Activated T-cell treated with anti-CD3 and anti-CD28 coated beads for 24 hours (primary cell): ENCODE measurements at regions not wholly inside any gene's neighbourhood (a gene's known extent, or its start where the extent isn't known, plus 50 kb on each side); places are given as distances from the start of the nearest gene placed in this dataset.
"Not testable (repeated sequence)": the region's sequence is repeated elsewhere in the genome, so short reads cannot be mapped to it uniquely, and the experiment has no call there.

ENCODE experiments used
- DNase-seq: peaks from one replicate; pipeline ENCODE4 v3.0.0-alpha.2; 2020; ENCODE audit warnings: low read depth

- not testable (repeated sequence) for DNase-seq
Measured at GRCh38 chr2:145745387-145745721, 1225.4 kb upstream of the ZEB2 start.

DNA sequence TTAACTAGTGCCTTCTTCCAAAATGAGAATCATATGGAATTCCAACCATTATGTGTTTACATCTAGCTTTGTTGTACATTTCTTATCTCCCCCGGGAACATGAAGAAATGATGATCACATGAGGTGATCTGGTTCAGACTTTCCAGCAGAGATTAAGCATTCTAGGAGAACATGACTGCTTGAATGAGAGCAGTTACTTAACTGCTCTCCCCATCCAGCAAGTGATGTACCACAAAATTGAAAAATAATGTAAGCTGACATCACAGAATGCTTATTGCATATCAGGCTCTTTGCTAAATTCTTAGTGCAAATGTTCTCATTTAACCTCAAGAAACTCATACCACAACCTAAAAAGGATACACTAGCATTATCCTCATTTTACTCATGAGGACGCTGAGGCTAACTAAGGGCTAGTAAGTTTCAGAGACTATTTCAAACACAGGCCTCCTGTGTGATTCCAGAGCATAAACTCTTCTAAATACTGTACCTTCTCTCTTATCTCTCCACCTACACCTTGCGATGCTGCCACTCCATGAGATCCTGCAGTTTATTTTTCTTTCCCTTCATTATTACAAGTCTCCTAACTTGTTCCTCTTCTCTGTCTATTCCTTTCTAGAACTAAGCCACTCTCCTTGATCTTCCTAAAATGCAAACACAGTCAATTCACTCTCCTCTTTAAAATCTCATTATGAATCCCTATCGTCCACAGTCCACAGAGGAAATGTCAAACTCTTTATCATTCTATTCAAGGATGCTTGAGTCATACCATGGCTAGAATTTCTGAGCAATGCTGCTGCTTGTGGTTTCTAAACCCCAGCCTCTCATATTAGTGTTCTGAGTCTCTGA lies 1224.8 kb upstream of the ZEB2 start:
- DNase-seq, result no peak

GRCh38 chr2:145743011-145743410 lies 1223.1 kb upstream of the ZEB2 start:
- DNase-seq, result no peak

- no peak for DNase-seq
Measured at GRCh38 chr2:145741636-145742035, 1221.7 kb upstream of the ZEB2 start.

DNA sequence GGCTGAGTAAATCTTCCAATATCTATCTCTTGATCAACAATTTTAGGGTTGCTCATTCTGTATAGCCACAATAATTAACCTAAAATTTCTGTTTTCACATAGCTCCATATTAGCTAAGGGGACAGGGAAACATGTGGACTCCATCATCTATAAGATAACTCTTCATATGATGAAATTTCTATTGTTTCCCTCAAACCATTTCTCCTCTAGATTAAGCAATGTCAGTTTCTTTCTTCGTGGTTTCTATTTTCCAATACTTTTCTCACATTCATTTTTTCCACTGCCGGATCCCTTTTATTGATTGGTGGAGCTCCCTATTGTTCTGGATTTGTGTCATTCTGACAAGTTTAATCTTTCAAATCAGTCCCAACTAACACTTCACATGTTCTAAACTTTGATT lies 1221.3 kb upstream of the ZEB2 start:
- no peak for DNase-seq

- DNase-seq, result no peak
Measured at GRCh38 chr2:145740302-145740701, 1220.4 kb upstream of the ZEB2 start.

- DNase-seq, result no peak
Measured at GRCh38 chr2:145739681-145740080, 1219.8 kb upstream of the ZEB2 start.

DNA sequence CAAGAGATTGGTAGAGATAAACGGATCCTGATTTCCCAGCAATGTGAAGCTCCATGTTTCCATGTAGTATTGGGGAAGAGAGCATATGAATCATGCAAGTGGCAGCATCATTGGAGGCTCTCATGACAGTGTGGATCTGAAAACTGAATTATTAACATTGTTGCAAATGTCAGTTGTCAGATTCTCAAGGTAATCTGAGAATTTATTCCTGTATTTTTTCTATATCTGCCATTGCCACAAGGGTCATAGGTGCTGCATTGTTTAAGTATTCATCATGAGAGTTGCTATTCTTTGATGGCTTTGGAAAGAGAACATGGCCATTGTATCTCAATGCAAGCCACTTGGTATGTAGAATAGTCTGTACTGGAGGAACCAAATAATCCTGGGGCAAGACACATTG lies 1217.0 kb upstream of the ZEB2 start:
- no peak for DNase-seq

DNA sequence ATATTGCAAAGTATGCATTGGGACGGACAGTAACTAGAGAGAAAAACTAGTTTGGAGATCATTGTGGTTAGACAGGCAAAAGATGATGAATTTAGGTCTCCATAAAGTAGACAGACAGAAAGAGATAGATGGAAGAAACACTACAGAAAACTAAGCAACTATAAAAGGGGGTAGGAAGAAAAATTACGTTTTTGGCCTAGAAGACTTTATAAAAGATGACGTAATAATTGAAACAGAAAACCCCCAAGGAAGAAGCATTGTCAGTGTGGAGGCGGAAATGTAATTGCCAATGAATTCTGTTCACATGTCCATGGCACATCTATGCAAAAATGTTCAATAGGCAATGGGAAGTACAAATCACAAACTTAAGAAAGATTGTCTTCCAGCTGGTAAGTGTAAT lies 1211.5 kb upstream of the ZEB2 start:
- no peak for DNase-seq

GRCh38 chr2:145729993-145730770 lies 1210.3 kb upstream of the ZEB2 start:
- DNase-seq, result no peak

DNA sequence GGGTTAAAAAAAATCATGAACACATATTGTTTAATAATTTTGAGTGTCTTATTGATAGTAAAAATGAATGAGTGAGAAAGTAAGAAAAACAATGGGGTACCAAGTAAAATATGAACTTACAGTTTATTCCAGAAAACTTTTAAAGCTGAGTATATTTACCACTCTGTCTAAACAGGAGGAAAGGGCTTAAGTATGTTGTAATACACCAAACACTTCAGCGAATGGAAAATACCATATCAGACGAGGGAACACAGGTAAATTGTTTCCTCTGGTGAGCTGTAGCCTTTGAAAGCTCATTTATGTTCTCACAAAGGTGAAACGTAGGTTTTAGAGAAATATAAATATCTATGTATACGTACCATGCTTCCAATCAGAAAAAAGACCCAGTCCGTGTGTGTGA lies 1209.6 kb upstream of the ZEB2 start:
- DNase-seq, result no peak

DNA sequence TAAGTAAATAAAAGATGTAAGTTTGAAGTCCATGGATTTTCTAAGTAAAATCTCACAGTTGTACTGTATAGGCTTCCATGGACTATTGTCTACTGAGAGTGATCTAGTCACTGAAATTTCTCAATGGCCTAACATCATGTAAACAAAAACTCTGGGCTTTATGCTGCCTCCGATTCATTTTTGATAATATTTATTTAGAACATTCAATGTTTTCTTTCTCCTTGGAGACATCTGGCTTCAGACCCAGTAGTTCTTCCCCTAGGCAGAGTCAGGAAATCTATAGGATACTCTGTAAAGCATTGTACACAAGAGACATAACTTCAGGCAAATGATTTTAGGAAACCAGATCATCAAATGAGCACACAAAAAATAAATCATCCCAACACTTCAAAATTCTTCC lies 1208.6 kb upstream of the ZEB2 start:
- no peak for DNase-seq

DNA sequence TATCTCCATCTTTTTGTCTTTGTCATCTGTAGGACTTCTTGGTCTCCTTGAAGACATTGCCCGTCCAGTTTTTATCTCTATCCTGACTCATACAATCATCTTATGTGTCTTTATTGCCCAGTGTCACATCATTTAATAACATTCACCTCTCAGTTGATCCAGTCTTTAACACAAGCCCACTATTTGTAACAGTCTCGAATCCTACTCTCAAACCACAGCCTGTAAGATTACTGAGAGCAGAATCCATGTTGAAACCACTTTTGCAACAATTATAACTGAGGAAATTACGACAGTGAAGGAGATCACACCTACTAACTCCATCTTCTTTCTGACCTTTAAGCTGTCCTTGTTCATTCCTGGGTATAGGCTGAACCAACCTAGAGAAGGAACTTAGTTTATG lies 1206.0 kb upstream of the ZEB2 start:
- DNase-seq, result no peak

DNA sequence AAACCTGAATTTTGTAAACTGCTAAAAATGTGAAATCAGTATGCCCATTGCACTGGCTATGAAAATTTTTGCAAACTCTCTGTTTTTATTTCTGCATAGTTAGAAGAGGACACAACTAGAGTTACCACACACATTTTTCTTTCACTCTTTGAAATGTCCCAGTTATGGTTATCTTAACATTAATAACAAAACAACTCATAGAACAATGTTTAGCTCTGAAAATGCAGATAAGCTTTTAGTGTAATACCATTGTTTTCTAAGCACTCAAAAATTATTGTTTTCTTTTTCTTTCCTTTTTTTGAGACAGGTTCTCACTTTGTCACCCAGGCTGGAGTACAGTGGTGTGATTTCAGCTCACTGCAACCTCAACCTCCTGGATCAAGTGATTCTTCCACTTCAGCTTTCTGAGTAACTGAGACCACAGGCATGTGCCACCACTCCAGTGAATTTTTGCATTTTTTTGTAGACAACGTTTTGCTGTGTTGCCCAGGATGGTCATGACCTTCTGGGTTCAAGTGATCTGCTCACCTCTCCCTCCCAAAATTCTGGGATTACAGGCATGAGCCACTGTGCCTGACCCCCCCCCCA lies 1204.5 kb upstream of the ZEB2 start:
- no peak for DNase-seq

DNA sequence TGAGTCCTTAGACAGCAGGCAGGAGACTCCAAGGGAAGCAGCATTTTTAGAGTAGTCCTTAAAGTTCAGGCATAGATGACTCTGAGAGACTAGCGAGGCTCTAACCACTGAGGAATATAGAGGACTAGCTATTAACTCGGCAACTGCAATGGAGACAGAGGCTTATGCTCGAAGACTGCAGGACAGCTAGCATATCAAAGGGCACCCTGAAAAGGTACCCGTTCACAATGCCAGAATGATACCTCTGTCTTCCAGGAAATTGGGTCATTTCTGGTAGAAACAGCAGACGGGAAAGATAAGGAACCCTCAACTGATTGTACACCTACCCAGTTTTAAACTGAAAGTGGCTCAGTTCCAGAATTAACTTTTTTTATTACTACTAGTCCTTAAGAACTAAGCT lies 1204.0 kb upstream of the ZEB2 start:
- DNase-seq, result no peak

DNA sequence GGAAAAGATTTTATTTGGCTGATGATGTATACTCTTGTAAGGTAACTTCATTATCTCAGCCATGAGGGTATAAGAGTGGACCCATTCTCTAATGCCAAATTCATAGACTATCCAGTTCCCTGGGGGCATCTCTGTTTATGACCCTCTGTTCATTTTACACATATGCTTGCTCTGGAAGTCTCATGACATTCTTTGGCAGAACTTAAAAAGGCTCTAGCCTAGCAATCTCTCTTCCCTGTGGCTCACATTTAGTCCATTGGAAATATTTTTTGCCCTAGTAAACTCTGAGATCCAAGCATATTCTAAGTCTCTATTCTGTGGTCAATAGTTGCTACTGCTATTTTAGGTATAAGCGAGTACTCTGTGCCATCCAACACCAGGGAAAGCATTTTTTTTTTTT lies 1201.8 kb upstream of the ZEB2 start:
- DNase-seq, result no peak

- DNase-seq, result no peak
Measured at GRCh38 chr2:145715601-145716000, 1195.7 kb upstream of the ZEB2 start.

DNA sequence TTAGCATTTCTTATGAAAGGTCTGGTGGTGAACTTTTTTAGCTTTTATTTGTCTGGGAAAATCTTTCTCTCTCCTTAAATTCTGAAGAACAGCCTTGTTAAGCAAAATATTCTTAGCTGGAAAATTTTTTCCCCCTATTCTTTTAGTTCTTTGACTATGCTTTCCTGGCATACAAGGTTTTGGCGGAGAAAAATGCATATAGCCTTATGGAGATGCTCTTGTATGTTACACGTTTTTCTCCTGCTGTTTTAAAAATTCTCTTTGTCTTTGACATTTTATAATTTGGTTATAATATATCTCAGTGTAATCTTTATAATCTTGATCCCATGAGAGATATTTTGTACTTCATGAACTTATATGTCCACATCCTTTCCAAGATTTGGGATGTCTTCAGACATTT lies 1190.4 kb upstream of the ZEB2 start:
- DNase-seq, result no peak

DNA sequence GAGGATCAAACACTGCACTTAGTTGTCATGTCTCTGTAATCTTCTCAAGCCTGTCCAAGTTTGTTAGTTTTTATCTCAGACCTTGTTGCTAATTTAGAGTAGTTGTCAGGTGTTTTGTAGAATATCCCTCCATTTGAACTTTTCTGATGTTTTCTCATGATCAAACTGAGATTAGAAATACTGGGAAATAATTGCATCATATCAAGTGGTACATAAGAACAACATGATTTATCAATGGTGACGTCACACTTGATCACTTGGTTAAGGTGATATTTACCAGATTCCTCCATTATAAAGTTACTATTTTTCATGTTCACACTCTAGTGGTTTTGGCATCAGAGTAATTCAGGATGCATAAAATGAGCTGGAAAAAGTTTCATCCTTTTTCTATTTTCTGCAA lies 1182.4 kb upstream of the ZEB2 start:
- no peak for DNase-seq

DNA sequence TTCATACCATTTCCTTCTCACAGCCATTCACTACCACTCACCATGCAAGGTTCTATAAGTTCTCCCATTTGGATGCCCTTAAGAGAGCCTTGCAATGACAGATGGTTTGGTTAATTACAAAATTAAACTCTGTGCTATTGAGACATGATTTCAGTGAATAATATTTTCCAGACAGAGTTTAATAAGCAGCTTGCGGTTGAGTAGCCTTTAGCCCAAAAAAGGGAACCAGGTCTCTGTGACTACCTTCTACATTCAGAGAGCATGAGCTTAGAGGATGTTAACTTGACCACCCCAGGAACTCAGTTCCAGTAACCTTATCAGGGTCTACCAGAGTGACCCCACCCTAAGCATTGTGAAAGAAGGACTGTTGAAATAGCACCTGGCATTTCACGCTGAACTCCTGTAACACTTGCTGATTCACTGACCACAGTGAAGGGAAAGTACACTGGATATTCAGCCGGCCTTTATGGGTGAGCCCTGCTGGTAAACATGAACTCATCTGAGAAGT lies 1173.1 kb upstream of the ZEB2 start:
- DNase-seq, result no peak

- no peak for DNase-seq
Measured at GRCh38 chr2:145691659-145692058, 1171.7 kb upstream of the ZEB2 start.

DNA sequence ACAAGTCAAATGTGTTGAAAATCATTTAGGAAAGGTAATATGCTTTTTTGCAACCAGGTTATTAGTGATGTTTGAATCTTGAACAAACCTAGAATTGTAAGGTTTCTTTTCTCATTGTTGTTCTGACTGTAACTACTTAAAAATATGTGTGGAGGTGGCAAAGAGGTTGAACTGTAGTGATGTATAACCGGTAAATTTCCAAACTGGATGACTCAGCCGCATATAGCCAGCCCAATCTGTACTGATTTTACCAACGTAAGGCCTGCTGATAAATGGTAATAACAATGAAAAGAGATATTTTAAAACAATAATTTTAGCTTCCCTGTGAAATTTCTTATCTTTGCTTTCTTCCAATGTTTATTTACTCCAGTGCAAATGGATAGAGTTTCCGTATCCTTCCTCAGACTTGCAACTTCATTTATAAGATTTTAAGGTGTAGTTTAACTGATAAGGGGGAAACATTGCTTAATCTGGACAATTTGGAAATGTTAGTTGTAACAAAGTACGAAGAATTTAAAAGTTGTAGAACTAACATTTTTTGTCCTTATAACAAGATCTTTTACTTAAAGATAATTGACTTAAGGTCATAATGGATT lies 1170.4 kb upstream of the ZEB2 start:
- DNase-seq, result no peak

DNA sequence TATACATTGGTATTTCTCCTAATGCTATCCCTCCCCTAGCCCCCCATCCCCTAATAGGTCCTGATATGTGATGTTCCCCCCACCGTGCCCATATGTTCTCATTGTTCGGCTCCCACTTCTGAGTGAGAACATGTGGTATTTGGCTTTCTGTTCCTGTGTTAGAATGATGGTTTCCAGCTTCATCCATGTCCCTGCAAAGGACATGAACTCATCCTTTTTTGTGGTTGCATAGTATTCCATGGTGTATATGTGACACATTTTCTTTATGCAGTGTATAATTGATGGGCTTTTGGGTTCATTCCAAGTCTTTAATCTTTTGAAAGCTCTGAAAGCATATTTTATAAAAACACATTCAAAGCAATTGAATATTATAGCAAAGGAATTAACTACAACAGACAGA lies 1169.4 kb upstream of the ZEB2 start:
- DNase-seq, result no peak
